ENCODE measurements at regions not wholly inside any gene's neighbourhood (a gene's known extent, or its start where the extent isn't known, plus 50 kb on each side); places are given as distances from the start of the nearest gene placed in this dataset.

GRCh38 chr12:107229827-107230226 is 136.5 kb upstream of the CRY1 start:
- TF ChIP-seq EZH2 (IDR thresholded peaks at IDR 0.05; ENCODE audit: borderline replicate concordance, low read depth, low read length, poor library complexity, severe bottlenecking), result no peak
- TF ChIP-seq, protein P1, sequence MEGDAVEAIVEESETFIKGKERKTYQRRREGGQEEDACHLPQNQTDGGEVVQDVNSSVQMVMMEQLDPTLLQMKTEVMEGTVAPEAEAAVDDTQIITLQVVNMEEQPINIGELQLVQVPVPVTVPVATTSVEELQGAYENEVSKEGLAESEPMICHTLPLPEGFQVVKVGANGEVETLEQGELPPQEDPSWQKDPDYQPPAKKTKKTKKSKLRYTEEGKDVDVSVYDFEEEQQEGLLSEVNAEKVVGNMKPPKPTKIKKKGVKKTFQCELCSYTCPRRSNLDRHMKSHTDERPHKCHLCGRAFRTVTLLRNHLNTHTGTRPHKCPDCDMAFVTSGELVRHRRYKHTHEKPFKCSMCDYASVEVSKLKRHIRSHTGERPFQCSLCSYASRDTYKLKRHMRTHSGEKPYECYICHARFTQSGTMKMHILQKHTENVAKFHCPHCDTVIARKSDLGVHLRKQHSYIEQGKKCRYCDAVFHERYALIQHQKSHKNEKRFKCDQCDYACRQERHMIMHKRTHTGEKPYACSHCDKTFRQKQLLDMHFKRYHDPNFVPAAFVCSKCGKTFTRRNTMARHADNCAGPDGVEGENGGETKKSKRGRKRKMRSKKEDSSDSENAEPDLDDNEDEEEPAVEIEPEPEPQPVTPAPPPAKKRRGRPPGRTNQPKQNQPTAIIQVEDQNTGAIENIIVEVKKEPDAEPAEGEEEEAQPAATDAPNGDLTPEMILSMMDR (conservative IDR thresholded peaks at IDR 0.05; ENCODE audit: low read depth, low read length), result no peak
- H3K4me1 ChIP-seq (ENCODE audit: insufficient read depth, low read length, poor library complexity, severe bottlenecking), result peaks cover 4% of the 10 kb centered on the region
- H3K27me3 ChIP-seq (replicated peaks; ENCODE audit: insufficient read depth, low read depth, low read length, poor library complexity), result no peaks in the 10 kb centered on the region
- intact Hi-C loops (cut with micrococcal nuclease; ENCODE audit: unreplicated experiment), result loop anchor here (10.0 kb wide), 1 partner anchor 175 kb away; no protein-coding TSS in a partner anchor
- no peaks in the 10 kb centered on the region for H3K36me3 ChIP-seq (ENCODE audit: insufficient read depth, low read length, poor library complexity, severe bottlenecking)
- no peak overlapping the region for H3K27ac ChIP-seq (ENCODE audit: low read depth, low read length, poor library complexity, severe bottlenecking)
- DNase-seq (ENCODE audit: low spot score), result no peak
- ChIA-PET CTCF (no interaction called here), POLR2A (ENCODE audit: low non-redundant PET) (no interaction called here)
- BruUV-seq (replicated peaks), result no TSS peak
- H3K9me3 ChIP-seq (ENCODE audit: low read depth, low read length, poor library complexity, severe bottlenecking), result no peaks in the 10 kb centered on the region
- no peak overlapping the region for H3K4me3 ChIP-seq (ENCODE audit: low read depth, low read length, poor library complexity, severe bottlenecking)

GRCh38 chr12:107231303-107231702 is 138.0 kb upstream of the CRY1 start:
- Histone ChIP-seq H3K4me3 (ENCODE audit: low read depth, low read length, poor library complexity, severe bottlenecking) (no peak overlapping the region), H3K36me3 (ENCODE audit: insufficient read depth, low read length, poor library complexity, severe bottlenecking) (no peaks in the 10 kb centered on the region), H3K4me1 (ENCODE audit: insufficient read depth, low read length, poor library complexity, severe bottlenecking) (peaks cover 18% of the 10 kb centered on the region), H3K27me3 (replicated peaks; ENCODE audit: insufficient read depth, low read depth, low read length, poor library complexity) (no peaks in the 10 kb centered on the region), H3K9me3 (ENCODE audit: low read depth, low read length, poor library complexity, severe bottlenecking) (no peaks in the 10 kb centered on the region), H3K27ac (ENCODE audit: low read depth, low read length, poor library complexity, severe bottlenecking) (no peak overlapping the region)
- TF ChIP-seq, protein P1 (conservative IDR thresholded peaks at IDR 0.05; ENCODE audit: low read depth, low read length), result no peak
- no peak for TF ChIP-seq EZH2 (IDR thresholded peaks at IDR 0.05; ENCODE audit: borderline replicate concordance, low read depth, low read length, poor library complexity, severe bottlenecking)
- DNase-seq (ENCODE audit: low spot score), result no peak
- intact Hi-C loops (cut with micrococcal nuclease; ENCODE audit: unreplicated experiment), result loop anchor here (10.0 kb wide), 1 partner anchor 173 kb away; no protein-coding TSS in a partner anchor
- BruUV-seq (replicated peaks), result no TSS peak
- CTCF ChIA-PET, result no interaction called here
- POLR2A ChIA-PET (ENCODE audit: low non-redundant PET), result no interaction called here

DNA sequence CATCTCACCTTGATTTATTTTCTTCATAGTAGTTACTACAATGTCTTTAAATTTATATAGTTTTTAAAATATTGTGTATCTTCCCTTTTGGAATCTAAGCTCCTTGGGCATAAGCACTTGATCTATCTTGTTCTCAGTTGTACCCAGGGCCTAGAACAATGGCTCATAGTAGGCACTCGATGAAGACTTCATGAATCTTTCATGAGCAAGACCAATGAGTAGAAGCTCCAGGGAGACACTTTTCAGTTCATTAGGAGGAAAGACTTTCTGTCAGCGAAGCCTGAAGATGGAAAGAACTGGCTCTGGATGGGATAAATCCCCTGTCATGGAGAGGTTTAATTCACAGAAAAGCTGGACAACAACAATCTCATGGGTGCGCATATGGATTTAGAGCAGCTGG is 140.2 kb upstream of the CRY1 start:
- peak; percentile 54 for DNase-seq (ENCODE audit: low spot score)
- no peaks in the 10 kb centered on the region for H3K27me3 ChIP-seq (replicated peaks; ENCODE audit: insufficient read depth, low read depth, low read length, poor library complexity)
- H3K27ac ChIP-seq (ENCODE audit: low read depth, low read length, poor library complexity, severe bottlenecking), result no peak overlapping the region
- CTCF ChIA-PET, result no interaction called here
- intact Hi-C loops (cut with micrococcal nuclease; ENCODE audit: unreplicated experiment), result loop anchor here (10.0 kb wide), 1 partner anchor 171 kb away; no protein-coding TSS in a partner anchor
- H3K9me3 ChIP-seq (ENCODE audit: low read depth, low read length, poor library complexity, severe bottlenecking), result no peaks in the 10 kb centered on the region
- POLR2A ChIA-PET (ENCODE audit: low non-redundant PET), result no interaction called here
- H3K4me3 ChIP-seq (ENCODE audit: low read depth, low read length, poor library complexity, severe bottlenecking), result no peak overlapping the region
- H3K4me1 ChIP-seq (ENCODE audit: insufficient read depth, low read length, poor library complexity, severe bottlenecking), result peaks cover 29% of the 10 kb centered on the region
- TF ChIP-seq, protein P1 (conservative IDR thresholded peaks at IDR 0.05; ENCODE audit: low read depth, low read length), result no peak
- no peak for TF ChIP-seq EZH2 (IDR thresholded peaks at IDR 0.05; ENCODE audit: borderline replicate concordance, low read depth, low read length, poor library complexity, severe bottlenecking)
- no TSS peak for BruUV-seq (replicated peaks)
- H3K36me3 ChIP-seq (ENCODE audit: insufficient read depth, low read length, poor library complexity, severe bottlenecking), result no peaks in the 10 kb centered on the region
